NCI-H1694 (cell line): ENCODE measurements at regions not wholly inside any gene's neighbourhood (a gene's known extent, or its start where the extent isn't known, plus 50 kb on each side); places are given as distances from the start of the nearest gene placed in this dataset.

Experiments
- DNase-seq: peaks from one replicate; lab custom pipeline; 2025; lab: John Stamatoyannopoulos, UW

DNA sequence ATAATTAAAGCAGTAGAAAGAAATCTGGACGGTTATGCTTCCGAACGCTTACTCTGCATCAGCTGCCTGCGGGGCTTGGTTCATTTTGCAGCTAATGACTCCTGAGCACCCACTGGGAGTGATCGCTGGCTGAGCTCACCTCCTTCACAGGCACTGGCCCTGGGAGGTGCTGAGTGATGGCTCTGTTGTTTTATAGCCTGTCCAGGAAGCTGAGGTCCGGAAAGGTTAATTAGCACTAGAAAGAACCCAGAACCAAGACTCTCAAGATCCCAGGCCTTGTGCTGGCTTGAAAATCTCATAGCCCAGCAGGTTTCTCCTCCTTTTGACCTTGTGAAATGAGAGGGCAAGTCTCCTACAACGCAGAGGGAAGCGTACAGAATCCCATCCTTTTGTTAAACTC is 226.2 kb downstream of the AJAP1 start:
- DNase-seq, result no peak

DNA sequence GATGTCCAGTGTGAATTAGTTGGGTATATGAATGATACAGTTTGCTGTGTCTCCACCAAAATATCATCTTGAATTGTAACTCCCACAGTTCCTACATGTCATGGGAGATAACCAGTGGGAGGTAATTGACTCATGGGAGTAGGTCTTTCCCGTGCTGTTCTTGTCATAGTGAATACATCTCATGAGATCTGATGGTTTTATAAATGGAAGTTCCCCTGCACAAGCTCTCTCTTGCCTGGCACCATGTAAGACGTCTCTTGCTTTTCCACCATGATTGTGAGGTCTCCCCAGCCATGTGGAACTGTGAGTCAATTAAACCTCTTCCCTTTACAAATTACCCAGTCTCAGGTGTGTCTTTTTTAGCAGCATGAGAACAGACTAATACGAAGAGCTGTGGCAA is 223.0 kb downstream of the AJAP1 start:
- no peak for DNase-seq

DNA sequence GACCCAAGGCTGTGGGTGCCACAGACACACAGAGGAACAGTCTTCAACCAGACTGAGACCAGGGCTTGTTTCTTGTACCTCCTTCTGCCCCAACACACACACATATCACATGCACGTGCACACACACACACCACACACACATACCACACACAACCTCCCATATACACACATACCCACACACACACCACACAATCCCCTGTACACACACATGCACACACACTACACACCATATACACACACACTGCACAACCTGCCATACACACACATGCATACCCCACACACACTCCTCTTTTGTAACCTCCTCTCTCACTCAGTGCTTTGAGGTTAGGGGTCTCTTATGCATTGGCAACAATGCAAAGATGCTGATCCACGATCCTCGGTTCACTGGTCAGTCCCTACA is 217.0 kb downstream of the AJAP1 start:
- no peak for DNase-seq

DNA sequence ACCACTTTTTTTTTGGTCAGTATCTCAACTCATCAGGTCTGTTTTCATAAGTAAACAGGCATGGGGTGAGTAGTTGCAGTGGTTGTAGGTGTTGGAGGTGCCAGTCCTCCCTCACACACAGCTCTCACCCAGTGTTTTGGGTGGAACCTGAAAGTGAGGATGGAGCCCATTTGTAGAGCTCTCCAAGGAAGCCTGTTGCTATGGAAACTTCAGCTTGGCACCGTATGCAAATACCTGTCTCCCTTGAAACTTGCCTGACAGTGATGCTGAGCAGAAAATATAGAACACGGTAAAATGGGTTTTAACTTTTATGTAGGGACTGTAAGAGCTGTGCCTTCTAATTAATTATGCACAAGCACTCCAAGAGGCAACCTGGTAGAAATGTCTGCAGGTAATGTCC is 214.1 kb downstream of the AJAP1 start:
- DNase-seq, result no peak

DNA sequence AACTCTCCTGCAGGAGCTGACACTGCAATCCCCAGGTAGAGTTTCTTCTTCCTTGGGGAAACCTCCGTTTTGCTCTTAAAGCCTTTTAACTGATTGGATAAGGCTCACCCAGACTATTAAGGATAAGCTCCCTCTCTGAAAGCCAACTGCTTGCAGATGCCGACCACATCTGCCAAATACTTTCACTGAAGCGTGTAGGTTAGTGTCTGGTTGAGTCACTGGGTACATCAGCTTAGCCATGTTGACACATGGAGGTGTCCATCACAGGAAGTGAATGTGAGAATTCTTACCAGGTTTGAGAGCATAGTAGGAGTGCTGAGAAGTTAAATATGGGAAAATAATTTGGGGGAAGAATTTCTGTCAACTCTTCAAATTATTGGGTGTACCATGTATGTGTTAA is 202.0 kb downstream of the AJAP1 start:
- no peak for DNase-seq

DNA sequence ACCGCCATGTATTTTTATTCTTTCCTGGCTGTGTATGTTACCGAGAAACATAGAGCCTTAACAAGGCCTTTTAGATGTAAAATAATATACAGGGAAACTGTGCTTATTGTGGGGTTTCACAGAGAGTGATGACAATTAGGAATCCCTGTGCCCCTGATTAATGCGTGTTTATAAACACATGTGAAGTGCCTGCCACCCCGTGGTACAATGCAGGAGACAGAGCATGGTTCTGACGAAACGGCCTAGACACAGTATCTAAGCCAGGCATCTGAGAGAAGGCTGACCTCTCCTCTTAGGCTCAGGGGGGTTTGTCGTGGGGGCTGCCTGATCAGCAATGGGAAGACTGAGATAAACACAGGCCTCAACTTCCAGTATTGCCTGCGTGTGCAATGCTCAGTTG is 200.0 kb downstream of the AJAP1 start:
- no peak for DNase-seq

DNA sequence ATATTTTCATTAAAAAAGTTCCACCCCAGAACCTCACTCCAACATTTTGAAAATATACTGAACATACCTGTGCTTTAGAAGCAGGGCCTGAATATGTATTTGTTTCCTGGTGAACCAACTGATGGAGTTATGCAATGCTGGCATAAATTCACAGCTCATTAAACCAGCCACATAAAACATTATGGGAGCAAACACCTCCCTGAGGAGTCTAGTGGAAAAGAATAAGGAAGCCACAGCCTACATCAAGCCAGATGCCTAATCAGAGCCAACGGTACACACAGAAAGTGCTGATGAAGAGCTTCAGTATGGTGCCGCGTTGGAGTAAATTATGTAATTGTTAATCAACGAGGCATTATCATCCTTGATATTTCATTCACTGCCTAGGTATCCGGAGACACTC is 199.5 kb downstream of the AJAP1 start:
- DNase-seq, result no peak

DNA sequence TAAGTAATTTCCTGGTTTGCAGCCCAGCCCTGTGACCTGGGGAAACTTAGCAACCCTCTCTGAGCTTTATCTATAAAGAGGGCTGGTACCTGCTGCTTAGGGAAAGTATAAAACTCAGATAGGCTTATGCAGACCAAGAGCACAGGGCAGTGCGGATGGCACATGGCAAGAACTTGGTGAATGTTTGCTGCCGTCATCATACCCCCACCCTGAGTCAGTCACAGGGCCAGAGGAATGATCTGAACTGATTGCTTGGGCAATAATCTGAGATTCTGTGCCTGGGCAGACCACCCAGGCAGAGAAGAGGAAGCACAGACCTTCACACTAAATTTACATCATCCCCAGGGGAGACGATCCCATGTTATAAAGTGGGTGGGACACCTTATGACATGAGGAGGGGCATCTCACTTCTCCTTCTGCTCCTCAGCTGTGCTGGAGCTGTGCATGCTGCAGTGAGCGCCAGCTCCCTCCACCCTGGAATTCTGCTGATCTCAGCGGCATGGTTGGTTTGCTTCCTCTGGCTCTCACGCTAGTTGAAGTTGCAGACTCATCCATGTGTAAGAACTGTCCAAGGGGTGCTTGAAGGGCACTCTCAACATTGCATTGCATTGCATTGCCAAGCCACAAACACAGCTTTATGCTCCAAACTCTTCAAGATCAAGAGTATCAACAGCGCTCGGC is 197.1 kb downstream of the AJAP1 start:
- DNase-seq, result no peak

DNA sequence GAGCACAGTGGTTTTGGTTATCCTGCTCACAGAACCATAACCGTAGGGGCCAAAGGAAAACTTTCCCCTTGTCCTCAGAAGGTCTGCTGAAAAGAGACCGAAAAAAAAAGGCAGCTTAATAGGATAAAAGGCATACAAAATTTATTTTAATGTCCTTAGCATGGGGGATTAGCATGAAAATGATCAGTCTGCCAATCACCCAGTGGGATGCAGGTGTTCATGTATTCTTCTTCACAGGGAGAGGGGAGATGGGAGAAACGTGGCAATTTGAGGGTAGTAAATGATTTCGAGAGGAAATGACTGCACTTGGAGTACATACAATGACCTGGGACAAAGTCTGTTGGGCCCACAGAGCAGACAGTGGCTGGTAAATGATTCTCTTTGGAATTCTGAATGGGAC is 194.0 kb downstream of the AJAP1 start:
- DNase-seq, result no peak

DNA sequence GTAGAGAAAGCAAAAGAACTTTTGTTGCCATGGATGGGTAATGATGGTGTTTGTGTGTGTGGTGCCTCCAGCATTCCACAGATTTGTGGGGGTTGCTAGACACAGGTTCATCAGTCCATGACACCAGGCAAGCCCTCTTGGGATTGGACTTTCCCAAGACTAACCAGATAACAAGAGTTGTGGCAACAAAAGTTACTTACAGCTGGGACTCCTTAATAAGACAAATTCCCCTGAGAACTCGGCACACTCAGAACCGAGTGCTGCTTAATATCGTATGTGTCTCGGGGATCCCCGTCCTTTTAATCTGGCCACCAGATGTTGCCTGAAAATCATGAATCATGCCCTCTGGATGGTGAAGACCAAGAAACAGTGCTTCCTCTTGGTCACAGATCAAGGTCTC is 193.3 kb downstream of the AJAP1 start:
- DNase-seq, result no peak
